Epithelial cell of esophagus (primary cell): ENCODE measurements at regions not wholly inside any gene's neighbourhood (a gene's known extent, or its start where the extent isn't known, plus 50 kb on each side); places are given as distances from the start of the nearest gene placed in this dataset.

Experiments used
- DNase-seq: peaks from one replicate; pipeline ENCODE4 v3.0.0; 2010; ENCODE audit warnings: low read depth
- H3K4me3 ChIP-seq: 2 replicates; pipeline ENCODE4 v1.5.1; 2011; ENCODE audit warnings: mild to moderate bottlenecking, low read length, control low read depth
- TF ChIP-seq, protein P1 (sequence below): IDR thresholded peaks from 2 replicates; pipeline ENCODE4 v1.5.1; 2011; ENCODE audit warnings: low read depth, mild to moderate bottlenecking, low read length, control low read depth, inconsistent platforms; ENCODE audit not compliant: insufficient read depth; ENCODE audit errors: missing control alignments

- TF ChIP-seq, protein P1, sequence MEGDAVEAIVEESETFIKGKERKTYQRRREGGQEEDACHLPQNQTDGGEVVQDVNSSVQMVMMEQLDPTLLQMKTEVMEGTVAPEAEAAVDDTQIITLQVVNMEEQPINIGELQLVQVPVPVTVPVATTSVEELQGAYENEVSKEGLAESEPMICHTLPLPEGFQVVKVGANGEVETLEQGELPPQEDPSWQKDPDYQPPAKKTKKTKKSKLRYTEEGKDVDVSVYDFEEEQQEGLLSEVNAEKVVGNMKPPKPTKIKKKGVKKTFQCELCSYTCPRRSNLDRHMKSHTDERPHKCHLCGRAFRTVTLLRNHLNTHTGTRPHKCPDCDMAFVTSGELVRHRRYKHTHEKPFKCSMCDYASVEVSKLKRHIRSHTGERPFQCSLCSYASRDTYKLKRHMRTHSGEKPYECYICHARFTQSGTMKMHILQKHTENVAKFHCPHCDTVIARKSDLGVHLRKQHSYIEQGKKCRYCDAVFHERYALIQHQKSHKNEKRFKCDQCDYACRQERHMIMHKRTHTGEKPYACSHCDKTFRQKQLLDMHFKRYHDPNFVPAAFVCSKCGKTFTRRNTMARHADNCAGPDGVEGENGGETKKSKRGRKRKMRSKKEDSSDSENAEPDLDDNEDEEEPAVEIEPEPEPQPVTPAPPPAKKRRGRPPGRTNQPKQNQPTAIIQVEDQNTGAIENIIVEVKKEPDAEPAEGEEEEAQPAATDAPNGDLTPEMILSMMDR = no peak
- H3K4me3 ChIP-seq = no peak overlapping the region
- no peak for DNase-seq
Measured at GRCh38 chr6:166862978-166863530, 93.3 kb downstream of the RNASET2 start.

GRCh38 chr6:166862287-166862977 lies 93.9 kb downstream of the RNASET2 start:
- DNase-seq = no peak
- TF ChIP-seq, protein P1 = no peak
- peak overlapping the region; percentile 5 for H3K4me3 ChIP-seq

DNA sequence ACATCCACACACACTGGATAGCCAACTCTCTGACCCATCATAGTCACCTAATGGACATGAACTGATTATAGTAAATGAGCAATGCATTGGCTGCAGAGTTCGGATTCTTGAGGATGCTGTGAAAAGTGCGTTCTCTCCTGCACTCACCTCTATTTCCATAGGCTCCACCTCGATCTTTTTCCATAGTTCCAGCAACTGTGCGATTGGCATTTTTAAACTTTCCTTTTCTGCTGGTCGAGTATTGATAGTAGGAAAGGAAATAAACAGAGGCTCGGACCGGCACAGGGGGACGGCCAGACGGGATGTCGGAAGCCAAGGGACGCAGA lies 94.4 kb downstream of the RNASET2 start:
- TF ChIP-seq, protein P1 = no peak
- no peak overlapping the region for H3K4me3 ChIP-seq
- no peak for DNase-seq

- no peak for DNase-seq
- no peak overlapping the region for H3K4me3 ChIP-seq
- TF ChIP-seq, protein P1 = no peak
Measured at GRCh38 chr6:166861304-166861703, 95.0 kb downstream of the RNASET2 start.

- TF ChIP-seq, protein P1 = no peak
- DNase-seq = no peak
- no peak overlapping the region for H3K4me3 ChIP-seq
Measured at GRCh38 chr6:166860392-166860791, 96.0 kb downstream of the RNASET2 start.

DNA sequence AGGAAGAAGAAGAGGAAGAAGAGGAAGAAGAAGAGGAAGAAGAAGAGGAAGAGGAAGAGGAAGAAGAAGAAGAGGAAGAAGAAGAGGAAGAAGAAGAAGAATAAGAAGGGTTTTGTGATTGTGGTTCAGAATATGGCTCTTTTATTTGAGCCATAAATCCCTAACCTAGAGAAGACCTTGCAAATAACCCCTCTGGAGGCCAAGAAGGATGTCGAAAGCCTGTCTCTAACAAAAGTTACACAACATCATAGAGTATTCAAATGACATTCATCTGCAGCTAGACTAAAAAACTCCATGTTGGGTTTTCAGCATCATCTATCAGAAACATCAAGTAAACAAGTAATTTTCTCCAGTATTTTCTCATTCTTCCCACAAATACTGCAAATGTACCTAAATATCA lies 100.9 kb downstream of the RNASET2 start:
- no peak for DNase-seq
- H3K4me3 ChIP-seq = no peak overlapping the region

More for the DNA sequence above, 100.9 kb downstream of the RNASET2 start:
- TF ChIP-seq, protein P1 = no peak
